Stimulated activated CD4-positive, alpha-beta T cell treated with anti-CD3 and anti-CD28 coated beads, Interleukin-15, amount 100 ng/mL, for 24 hours (primary cell): ENCODE measurements at regions not wholly inside any gene's neighbourhood (a gene's known extent, or its start where the extent isn't known, plus 50 kb on each side); places are given as distances from the start of the nearest gene placed in this dataset.
"Not testable (repeated sequence)": the region's sequence is repeated elsewhere in the genome, so short reads cannot be mapped to it uniquely, and the experiment has no call there.

ENCODE experiments used
- DNase-seq: peaks from one replicate; pipeline ENCODE4 v3.0.0-alpha.2; 2020

DNA sequence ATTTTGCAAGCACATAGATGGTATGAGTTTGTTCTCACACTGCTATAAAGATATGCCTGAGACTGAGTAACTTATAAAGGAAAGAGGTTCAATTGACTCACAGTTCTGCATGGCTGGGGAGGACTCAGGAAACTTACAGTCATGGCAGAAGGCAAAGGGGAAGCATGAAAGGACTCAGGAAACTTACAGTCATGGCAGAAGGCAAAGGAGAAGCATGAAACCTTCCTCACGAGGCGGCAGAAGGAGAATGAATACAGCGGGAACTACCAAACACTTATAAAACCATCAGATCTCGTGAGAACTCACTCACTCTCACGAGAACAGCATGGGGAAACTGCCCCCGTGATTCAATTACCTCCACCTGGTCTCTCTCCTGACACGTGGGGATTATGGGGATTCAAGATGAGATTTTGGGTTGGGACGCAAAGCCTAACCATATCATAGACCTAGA lies 101.9 kb upstream of the NCOR2 start:
- DNase-seq: not testable (repeated sequence)

DNA sequence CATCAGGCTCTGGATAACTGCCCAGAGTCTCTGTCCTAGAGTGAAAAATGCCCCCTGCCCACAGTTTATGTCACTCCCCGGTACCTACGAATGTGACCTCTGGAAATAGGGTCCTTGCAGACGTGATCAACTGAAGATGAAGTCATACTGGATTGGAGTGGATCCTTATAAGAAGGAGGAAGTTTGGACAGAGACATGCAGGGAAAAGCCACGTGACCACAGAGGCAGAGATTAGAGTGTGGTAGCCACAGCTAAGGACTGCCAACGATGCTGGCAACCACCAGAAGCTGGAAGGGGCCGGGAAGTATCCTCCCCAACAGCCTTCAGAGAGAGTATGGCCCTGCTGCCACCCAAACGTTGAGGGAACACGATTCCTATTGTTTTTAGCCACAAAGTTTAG lies 101.2 kb upstream of the NCOR2 start:
- DNase-seq: no peak

DNA sequence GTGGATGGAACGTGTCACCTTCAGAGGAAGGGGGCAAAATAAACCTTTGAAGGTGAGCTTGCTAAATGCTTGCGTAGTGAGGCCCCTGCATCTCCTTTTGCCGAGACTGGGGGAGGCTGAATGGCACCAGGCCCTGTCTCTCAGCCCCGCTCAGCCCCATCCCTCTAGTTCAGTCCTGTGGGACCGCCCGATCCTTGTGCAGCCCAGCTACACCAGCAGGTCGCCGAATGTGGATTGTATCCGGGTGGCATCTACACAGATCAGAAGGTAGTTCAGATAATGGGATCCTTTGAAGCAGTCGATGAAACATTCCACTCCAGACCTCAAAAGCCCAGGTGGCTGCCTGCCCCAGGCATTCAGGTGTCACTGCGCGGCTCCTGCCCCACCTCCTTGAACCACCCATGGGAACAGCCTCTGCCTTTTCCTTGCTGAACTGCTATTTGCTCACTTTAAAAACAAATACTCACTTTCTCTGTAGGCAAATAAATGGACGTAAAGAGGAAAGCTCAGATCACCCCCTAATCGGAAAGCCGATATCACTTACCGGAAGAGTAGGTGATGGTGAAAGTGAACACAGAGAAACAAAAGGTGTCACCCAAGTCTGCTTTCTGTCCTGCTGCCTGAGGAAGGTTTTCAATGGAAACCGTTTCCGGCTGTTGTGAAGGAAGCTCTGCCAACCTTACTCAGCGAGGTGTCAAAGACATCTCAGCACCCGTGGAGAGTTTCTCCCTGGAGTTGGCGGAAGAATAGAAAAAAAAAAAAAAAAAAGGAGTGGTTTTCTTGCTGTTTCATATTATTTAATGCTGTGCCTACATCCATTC lies 100.3 kb upstream of the NCOR2 start:
- DNase-seq: no peak

DNA sequence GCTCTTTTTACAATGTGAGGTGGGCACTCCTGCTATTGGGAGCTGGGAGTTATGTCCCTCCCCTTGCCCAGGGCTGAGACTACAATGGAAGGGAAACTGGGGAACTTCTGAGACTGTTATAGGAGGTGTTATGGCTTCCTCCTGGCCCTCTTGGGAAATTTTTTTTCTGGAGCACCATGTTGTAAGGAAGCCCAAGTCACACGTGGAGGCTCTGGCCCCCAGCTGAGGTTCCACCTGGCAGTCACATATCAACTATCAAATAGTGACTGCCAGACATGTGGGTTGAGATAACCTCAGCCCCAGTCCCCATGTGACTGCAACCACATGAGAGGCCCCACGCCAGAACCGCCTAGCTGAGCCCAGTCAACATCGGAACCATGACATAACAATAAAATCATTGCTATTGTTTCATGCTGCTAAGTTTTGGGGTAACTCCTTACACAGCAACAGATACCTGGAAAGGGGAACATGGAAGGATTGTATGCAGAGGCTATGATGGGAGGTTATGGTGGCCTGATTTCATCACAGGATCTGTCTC lies 99.4 kb upstream of the NCOR2 start:
- no peak for DNase-seq

DNA sequence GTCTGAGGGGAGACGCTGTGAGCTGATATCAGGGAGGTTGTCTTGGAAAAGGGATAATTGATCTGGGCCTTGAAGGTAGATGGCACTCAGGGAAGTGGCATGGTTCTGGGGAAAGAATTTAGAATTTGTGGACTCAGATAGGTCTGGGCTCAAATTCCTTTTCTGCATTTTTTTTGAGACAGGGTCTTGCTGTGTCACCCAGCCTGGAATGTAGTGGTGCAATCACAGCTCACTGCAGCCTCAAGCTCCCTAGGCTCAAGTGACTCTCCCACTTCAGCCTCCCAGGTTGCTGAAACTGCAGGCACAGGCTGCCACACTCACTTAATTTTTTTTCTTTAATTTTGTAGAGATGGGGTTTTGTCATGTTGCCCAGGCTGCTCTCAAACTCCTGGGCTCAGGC lies 98.1 kb upstream of the NCOR2 start:
- DNase-seq: no peak

DNA sequence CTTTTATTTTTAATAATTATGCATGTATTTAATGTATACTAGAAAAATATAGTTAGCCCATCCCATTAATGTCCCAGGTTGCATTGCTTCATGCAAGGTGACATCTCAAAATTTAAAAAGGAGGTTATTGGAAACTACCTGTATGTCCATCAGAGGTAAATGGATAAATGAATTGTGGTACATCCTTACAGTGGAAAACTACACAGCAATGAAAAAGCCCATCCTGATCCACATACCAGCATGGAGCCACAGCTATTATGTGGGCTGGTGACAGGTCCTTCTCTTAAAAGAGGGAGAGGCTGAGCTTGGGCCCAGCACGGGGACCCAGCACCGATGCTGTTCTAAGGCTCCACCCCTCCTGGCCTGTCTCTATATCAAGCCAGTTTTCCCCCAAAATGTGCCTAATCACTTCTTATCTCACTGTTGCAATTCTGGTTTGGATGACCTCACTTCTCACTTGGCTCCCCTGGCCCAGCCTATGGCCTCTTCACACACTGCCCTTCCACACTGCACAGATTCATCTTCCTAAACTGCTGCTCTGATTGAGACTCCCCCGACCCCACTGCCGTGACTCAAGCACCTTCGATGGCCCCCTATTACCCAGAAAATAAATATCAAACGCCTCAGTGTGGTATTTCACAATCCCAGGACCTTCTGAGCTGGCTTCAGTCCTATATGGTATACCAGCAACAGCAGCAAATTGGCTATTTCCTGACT lies 97.1 kb upstream of the NCOR2 start:
- no peak for DNase-seq

DNA sequence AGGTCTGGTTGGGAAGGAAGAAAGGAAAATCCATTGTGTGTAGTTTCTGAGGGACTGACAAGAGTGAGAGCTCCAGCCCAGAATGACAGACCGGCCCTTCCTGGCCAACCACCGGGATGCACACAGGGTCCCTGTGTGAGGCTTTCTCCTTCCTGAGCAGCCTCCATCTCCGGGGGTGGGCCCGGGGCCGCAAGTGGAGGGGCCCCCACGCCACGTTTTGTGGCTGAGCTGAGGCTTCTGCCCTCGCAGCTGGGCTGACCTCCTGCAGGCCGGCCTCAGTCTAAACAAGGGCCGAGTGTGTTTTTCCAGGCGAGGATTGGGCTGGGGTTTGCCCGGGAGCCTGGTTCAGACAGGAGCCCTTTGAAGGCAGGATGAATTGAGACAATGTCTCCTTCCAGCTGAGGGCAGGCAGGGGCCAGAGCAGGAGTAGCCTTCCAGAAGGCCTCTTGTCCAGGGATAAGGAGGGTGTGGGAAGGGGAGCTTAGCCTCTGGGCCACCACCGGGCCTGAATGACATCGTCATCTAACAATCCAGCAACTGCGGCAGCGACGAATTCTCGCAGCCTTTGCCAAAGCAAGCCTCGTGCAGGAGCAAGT lies 96.5 kb upstream of the NCOR2 start:
- DNase-seq: no peak

DNA sequence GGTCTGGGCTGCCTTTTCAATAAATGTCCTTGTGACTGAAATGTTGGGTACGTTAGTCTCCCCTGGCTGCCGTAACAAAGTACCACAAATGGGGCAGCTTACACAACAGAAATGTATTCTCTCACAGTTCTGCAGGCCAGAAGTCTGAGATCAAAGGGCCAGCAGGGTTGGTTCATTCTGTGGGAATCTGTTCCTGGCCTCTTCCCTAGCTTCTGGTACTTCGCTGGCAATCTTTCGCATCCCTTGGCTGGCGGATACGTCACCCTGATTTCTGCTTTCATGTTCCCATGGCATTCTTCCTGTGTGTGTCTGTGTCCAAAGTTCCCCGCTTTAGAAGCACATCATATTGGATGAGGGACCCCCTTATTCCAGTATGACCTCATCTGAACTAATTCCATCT lies 95.8 kb upstream of the NCOR2 start:
- no peak for DNase-seq

DNA sequence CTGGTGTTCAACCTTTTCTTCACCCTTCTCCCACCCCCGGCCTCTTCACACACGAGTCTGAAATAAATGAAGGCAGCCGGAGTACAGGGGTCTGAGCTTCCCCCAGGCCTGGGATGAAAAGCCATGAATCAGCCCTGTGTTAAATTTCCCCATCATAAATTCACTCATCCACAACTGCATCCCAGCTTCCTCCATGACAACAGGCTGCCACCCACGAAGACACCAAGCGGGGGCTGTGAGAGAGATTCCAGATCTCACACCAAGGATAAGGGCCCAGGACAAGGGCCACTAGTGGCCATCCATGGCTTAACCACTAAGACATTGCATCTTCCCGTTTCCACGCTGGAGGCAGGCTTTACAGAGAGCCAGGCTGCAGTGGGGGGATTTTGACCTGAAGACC lies 93.9 kb upstream of the NCOR2 start:
- DNase-seq: no peak

DNA sequence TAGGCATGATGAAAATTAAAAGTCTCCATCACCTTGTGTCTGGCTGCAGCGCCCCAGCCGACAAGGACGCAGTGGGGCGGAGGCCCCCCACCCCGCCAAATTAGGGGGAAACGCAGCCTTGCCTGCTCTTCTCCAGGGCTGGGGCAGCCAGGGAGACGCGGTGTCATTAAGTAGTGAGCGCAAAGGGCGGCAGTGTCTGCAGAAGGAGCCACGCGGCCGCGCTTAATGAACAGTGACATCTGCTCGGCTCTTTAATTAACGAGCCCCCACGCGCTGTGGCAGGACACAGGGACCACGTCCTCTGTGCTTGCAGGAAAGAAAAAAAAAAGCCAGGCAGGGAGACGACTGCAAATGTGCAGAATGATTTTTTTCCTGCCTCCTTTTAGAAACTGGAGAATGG lies 93.4 kb upstream of the NCOR2 start:
- no peak for DNase-seq

DNA sequence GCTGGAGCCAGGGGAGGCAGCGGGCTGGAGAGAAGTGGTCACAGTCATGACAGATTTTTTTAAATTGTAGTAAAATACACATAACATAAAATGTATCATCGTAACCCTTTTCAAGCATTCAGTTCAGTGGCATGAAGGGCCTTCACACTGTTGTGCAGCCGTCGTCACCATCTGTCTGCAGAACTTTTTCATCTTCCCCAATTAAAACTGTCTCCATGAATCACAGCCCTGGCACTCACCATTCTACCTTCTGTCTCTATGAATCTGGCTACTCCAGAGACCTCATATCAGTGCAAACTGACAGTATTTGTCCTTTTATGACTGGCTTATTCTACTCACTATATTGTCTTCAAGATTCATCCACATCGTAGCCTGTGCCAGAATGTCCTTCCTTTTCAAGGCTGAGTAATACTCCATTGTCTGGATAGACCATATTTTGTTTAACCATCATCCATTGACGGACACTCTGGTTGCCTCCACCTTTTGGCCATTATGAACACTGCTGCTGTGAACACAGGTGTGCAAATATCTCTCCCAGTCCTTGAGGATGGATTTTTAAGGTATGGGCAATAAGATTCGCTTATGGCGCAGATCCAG lies 91.5 kb upstream of the NCOR2 start:
- DNase-seq: no peak

DNA sequence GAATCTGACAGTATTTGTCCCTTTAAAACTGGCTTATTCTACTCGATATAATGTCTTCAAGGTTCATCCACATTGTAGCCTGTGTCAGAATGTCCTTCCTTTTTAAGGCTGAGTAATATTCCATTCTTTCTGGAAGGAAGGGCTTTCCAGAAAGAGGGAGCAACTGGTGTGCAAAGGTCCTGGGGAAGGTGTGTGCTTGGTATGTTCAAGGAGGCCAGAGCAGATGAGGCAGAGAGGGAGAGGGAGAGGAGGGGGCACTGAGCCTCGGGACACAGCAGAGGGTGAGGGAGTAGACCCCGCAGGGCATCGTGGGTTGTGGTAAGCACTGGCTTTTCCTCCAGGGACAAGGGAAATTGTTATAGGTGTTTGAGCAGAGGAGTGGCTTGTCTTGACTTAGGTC lies 90.9 kb upstream of the NCOR2 start:
- no peak for DNase-seq

DNA sequence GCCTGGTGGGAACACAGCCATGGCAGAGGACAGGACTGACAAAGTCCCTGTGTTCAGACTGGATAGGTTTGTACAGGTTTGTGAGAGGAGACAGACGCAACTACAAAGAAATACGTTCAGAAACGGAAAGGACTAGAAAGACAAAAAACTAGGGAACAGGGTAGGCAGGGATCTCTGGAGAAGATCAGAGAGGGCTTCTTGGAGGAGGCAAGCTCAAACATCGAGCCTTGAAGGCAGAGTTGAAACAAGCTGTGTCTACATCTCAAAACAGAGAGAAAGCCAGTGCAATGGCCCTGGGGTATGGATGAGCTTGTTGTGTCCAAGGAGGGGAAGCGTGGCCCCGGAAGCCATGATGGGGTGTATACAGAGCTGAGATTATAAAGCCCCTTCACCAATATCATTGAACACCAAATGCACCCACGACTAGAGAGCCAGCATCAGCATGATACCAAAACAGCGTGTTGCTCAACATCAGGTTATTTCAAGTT lies 89.6 kb upstream of the NCOR2 start:
- no peak for DNase-seq

DNA sequence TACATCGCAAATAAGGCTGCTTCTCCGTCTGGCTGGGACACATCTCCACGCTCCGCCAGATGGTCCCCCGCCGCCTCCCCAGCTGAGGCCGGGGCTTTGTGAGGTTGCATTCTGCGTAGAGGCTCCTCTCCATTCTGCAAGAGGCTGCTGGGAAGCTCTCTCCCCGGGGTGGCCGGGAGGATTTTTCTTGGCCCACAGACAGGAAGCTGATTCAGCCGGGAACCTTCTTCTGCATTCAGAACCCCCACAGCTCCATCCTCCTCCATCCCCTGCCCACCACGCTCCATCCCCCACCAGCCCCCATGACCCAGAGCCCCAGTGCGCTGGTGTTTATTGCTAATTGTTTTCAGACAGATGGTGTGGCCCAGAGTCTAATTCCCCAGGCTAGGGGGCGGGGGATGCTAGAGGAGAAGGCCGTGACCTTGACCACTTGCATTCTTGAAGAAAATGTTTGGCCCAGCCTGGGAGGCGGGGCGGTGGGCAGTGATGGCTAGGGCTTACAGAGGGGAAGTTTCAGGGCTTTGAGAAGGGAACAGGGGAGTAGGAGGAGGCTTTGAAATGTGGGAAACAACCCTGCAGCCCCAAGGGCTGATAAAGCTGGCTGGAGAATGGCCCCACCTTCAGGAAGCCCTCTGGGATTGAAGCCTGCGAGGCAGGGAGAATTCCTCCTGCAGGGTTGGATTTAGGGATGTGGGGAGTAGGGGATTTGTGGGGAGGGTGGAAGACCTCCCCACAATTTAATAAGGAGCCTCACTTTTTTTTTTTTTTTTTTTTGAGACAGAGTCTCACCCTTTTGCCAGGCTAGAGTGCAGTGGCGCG lies 88.5 kb upstream of the NCOR2 start:
- DNase-seq: no peak

DNA sequence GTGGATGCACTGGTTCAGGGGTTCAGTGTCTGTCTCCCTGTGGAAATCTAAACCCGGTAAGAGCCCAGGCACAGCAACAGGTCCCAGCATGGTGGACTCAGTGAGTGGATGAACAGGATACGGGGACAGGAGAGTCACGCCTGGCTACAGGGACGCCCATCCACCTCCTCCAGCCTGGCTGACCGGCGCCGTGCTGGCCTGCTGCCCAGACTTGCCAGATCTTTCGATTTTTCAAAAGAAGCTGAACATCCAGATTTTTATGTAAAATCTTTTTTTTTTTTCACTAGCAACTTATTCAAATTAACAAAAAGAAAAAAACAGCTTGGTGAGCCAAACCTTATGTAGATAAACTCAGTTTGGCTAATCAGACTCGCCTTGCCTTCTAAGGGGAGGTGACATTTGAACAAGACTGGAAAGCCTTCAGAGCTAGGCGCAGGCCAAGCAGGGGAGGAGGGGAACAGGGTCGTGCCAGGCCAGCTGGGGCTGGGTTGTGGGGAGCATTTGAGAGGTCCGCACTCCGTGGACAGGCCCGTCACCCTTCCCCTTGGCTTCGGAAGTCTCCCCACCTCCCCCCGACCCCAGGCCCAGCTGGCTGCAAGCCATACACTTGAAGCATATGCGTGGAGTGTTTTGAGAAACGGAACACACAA lies 87.8 kb upstream of the NCOR2 start:
- DNase-seq: no peak

DNA sequence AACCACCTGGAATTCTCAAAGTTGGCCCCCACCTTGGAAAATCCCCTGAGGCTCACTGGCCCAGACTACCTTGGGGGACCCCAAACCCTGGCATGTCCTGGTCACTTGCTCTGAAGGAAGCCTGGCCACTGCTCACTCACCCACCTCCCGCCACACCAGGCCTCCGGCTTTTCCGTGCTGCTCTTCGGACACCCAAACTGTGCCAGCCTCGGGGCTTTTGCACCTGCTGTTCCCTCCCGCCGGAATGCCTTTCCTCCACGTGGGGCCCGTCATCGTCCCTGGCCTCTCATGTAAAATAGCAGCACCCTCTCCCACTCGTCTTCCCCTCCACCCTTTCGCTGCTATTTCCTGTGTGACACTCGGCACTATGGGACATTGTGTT lies 87.2 kb upstream of the NCOR2 start:
- no peak for DNase-seq

DNA sequence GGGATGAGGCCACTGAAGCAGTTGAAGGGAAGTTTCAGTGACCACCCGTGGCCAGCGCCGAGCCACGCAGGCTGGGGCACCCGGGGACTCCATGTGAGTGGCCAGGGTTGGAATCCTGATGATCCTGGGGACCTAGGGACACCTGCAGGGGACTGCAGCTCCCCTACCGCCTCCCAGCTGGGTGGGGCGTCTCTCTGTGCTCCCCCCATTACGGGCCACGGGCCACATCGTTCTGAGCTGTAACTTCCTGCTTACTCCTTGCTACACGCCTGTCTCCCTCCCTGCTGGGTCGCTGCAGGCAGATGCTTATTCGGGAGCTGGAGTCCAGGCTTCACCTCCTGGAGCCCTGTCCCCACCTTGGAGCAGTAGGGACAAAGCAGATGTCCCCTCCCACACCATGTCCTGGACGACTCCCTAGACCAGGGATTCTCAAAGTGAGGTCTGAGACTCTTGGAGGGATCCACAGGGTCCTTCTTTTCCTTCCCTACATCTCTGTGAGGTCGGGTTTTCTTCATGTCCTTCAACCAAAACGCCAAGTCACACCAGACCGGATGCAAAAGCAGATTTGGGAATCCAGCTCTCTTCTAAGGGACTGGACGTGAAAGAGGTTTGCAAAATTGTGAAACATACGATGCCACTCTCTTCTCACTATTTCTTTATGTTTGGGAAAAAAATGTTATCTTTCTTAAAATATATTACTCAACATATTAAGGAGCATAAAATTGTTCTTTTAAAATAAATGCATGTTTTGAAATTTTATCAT lies 85.9 kb upstream of the NCOR2 start:
- no peak for DNase-seq

DNA sequence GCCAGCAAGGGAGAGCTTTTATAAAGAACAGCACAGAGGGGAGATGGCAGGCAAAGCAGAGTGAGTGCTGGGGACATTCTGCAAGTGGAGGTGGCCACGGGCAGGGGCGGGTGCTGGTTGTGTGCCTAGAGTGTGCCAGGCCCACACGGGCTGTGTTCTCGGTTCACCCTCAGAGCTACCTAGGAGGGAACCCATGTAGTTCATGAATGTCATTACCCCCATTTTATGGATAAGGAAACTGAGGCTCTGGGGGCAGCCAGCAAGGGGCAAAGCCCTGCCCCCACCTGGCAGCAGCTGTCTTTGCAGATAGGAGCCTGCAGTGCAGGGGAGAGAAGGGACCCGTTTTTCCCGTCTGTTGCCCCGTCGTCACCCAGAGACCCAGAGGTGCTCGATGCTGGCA lies 85.2 kb upstream of the NCOR2 start:
- no peak for DNase-seq

DNA sequence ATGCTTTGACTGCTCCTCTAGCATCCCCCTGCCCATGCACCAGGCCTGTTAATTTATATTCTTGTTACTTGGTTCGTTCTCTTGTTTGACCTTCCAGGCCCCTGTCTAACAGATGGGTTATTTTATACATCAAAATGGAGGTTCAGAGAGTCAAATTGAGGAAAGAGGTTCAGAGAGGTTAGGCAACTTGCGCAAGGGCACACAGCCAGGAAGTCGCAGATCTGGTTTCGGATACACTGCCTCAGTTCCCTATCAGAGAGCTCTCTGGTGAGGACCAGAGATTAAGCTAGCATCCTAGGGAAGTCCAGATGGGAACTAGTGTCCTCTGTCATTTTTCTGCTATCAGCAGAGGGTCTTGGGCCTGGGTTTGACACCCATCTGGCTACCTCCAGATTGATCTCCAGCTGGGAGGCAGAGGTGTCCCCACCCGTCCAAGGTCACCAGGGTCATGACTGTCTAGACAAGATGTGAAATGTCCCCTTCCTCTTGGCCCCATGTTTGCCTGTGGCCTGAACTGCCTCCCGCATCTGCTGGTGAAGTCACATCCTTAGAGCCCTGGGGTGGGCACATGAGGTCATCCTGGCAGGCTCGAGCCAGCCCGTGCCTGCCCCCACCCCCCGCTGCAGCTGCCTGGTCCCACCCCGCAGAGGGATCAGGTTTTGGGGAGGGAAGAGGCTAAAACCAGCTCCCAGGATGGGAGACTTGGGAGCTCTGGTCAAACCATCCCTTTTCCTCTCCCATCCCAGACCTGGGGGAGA lies 84.3 kb upstream of the NCOR2 start:
- no peak for DNase-seq

DNA sequence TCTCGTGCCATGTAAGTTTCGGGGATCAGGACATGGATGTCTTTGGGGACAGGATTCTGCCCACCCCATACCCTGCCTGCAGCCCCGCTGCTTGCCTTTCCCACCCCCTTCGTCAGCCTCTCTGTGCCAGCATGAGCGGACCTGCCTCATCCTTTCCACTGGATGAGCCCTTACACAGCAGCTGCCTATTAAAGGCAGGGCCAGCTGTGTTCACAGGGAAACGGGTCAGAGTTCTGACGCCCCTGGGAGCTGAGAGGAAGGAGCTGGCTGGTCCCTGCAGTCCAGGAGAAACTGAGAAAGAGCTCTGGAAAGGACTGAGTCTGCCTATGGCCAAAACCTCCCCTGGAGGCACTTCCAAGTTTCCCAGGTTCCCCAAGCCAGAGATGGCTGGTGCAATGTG lies 83.5 kb upstream of the NCOR2 start:
- no peak for DNase-seq
